ENCODE measurements at regions not wholly inside any gene's neighbourhood (a gene's known extent, or its start where the extent isn't known, plus 50 kb on each side); places are given as distances from the start of the nearest gene placed in this dataset.
"Not testable (repeated sequence)": the region's sequence is repeated elsewhere in the genome, so short reads cannot be mapped to it uniquely, and the experiment has no call there.

DNA sequence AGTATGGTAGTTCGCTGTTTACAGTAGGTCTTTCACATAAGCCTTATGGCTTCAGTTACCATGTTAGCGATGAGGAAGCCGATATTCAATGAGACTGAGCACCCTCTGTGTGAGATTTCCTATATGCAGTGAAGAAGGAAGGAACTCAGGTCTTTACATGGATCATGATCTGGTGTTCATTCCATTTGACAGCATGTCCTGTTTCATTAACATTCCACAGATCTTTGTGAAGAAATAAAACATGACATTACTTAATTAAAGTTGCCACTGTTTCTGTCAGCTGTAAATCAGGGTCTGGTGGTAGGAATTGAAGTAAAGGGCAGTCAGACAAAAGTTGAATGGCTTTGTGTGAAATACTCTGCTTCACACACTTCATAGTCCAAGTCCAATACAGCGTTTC lies 768.6 kb downstream of the ZPLD1 start:
- DNase-seq, result no peak

- no peak for DNase-seq
Observed at GRCh38 chr3:103210583-103210982, 775.8 kb downstream of the ZPLD1 start.

DNA sequence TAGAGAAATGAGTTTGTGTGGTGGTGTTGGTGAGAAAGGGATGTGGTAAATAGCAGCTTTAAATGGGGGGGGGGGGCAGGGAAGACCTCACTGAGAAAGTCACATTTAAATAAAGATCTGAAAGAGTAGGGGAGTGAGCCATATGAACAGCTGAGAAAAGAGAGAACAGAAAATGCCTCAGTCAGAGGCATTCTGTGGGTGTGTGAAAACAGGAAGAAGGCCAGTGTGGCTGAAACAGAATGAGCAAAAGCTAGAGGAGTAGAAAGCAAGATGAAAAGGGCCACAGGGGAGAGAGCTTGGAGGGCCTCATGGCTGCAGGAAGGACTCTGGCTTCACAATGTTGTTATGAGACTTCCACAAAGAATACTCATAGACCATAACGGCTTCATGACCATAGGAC lies 783.3 kb downstream of the ZPLD1 start:
- DNase-seq, result no peak

DNA sequence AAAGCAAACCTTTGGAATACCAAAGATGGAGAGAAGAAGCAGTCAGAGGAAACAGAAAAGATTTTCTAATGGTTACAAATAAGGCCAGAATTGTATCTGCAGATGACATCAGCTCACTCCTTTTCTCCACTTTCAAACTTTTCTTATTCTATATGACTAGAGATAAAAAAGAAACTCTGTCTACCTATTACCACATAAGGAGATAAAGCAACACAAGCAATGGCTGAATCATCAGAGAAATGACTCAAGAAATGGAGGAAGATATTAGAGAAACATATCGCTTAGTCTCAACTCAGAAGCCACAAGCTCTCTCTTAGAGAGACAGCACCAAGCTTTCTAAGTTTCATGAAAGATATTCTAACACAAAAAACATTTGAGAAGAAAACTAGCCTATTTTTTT lies 784.0 kb downstream of the ZPLD1 start:
- no peak for DNase-seq

DNA sequence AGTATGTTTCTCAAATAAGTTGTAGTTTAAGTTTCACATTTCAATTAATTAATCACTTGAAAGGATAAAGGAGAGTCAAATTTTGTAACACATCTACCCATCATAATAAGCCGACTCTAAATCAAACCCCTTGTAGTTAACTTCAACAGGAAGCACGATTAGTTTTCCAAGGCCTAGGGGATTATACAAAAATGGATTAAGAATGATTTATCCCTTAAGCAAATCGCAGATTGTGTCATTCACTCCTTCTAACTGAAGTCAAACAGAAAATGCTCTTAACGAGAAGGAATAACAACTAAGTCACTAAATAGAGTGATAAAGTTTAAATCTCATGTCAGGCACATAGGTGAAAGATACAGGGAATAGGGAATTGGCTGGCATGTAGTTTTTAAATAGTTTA lies 792.8 kb downstream of the ZPLD1 start:
- no peak for DNase-seq

DNA sequence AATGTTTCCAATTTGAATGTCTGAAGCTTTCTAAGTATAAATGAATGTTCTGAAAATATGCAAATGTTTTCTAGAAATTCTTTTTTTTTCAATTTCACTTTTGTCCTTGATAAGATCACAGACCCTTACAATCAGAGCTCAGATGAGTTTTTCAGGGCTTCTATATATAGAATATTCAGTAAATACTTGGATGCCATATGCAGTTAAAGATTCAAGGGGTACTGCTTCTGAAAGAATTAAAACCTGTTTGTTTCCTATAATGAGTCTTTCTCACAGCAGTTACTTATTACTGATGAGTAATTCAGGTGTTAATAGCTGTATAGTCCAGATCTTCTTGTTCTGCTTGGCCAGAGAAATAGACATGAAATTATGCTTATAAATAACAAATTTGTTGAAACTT lies 812.6 kb downstream of the ZPLD1 start:
- DNase-seq, result no peak

GRCh38 chr3:103254827-103255226 lies 820.0 kb downstream of the ZPLD1 start:
- DNase-seq, result not testable (repeated sequence)

DNA sequence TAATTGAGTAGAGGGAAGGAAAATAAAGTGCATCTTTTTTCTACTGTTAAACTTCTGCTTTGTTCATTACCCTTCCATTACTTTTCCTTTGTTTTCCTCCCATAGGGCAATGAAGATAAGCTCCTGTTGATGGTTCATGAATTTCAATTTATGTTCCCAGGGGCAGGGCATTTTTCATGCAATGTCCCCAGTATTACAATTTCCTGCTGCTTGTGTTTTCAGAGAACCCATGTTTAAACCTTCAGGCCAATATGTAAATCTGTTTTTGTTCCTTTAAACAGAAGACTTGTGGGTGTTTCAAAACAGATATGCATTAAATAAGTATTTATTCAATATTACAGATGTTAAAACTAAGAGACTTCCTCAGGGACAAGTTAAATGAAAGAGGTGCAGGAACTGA lies 834.5 kb downstream of the ZPLD1 start:
- DNase-seq, result no peak

- DNase-seq, result no peak
Observed at GRCh38 chr3:103271575-103271974, 836.8 kb downstream of the ZPLD1 start.

- DNase-seq, result no peak
Observed at GRCh38 chr3:103295974-103296570, 861.3 kb downstream of the ZPLD1 start.

DNA sequence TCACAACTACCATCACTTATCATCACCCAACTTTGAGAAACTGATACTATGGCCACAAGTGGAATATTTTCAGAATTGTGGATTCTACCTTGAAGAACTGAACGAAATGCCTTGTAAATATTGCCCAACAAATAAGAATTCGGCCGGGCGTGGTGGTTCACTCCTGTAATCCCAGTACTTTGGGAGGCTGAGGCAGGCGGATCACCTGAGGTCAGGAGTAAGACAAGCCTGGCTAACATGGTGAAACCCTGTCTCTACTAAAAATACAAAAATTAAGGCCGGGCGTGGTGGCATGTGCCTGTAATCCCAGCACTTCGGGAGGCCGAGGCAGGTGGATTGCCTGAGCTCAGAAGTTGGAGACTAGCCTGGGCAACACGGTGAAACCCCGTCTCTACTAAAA lies 862.7 kb downstream of the ZPLD1 start:
- not testable (repeated sequence) for DNase-seq

- no peak for DNase-seq
Observed at GRCh38 chr3:103306104-103306503, 871.3 kb downstream of the ZPLD1 start.

GRCh38 chr3:103308921-103309320 lies 874.1 kb downstream of the ZPLD1 start:
- no peak for DNase-seq

DNA sequence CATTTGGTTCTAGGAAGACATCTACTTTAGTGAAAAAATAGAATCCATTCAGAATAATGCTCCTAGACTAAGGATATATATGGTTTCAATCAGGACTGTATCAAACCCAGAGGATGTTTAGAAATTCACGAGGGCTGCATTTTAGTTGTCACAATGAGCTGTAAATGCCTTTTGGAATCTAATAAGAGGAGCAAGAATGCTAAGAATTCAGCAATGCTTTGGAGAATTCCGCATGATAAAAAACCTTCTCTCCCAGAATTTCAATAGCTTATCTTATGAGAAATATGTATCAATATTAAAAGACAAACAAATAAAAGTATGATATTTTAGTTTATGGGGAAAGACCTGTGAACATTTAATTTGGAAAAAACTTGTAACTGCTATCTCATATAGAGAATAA lies 885.1 kb downstream of the ZPLD1 start:
- DNase-seq, result no peak

DNA sequence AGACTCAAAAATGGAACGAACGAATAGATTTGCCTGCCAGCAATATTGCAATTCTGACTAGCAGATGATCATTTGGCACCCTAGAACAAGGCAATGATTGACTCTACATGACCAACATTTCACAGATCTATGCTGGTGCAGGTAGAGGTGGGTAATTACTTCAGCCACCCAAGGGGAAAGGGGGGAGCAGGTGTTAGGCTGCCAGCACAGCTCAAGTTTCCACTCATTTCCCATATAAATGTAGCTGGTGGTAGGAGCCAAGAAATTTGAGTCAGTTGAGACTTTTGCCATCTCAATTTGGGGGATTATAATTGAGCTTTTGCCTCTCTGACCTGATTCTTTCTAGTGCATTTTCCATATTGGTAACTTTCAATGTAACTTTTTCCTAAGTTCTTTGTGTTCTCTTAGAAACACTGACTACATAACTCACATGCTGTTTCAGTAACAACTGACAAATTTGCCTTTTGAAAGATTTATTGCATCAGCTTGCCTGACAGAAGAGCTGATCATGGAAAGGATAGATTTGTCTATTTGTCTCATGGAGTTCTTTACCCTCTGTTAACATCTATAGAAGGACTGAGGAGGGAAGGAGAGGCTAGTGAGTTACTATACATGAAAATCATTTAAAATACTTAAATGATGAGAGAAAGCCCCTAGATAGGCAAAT lies 902.5 kb downstream of the ZPLD1 start:
- no peak for DNase-seq

GRCh38 chr3:103341078-103341606 lies 906.3 kb downstream of the ZPLD1 start:
- DNase-seq, result no peak

GRCh38 chr3:103342205-103342731 lies 907.5 kb downstream of the ZPLD1 start:
- DNase-seq, result no peak

GRCh38 chr3:103349760-103350159 lies 914.9 kb downstream of the ZPLD1 start:
- no peak for DNase-seq

DNA sequence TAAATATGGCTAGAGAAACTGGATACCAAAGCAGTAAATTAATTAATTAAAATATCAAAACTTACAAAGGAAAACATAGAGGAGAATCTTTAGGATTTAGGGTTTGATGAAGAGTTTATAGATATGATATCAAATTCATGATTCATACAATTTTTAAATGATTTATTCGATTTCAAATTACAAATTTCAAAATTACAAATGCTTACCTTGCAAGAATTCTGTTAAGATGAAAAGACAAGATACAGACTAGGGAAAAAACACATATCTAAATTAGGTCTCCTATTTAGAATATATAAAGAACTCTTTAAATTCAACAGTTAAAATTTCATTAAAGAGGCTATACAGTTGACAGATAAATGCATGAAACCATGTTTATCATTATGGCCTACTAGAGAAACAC lies 930.7 kb downstream of the ZPLD1 start:
- no peak for DNase-seq

- no peak for DNase-seq
Observed at GRCh38 chr3:103367481-103367880, 932.7 kb downstream of the ZPLD1 start.

GRCh38 chr3:103371411-103371810 lies 936.6 kb downstream of the ZPLD1 start:
- DNase-seq, result no peak

GRCh38 chr3:103372031-103372430 lies 937.2 kb downstream of the ZPLD1 start:
- DNase-seq, result no peak

- DNase-seq, result no peak
Observed at GRCh38 chr3:103380391-103380790, 945.6 kb downstream of the ZPLD1 start.

- DNase-seq, result no peak
Observed at GRCh38 chr3:103381296-103382079, 946.7 kb downstream of the ZPLD1 start.

Data from NCI-H2081 treated with DMSO at 0.1 percent for 48 hours (cell line).